ENCODE measurements at regions not wholly inside any gene's neighbourhood (a gene's known extent, or its start where the extent isn't known, plus 50 kb on each side); places are given as distances from the start of the nearest gene placed in this dataset.
"Not testable (repeated sequence)": the region's sequence is repeated elsewhere in the genome, so short reads cannot be mapped to it uniquely, and the experiment has no call there.

GRCh38 chr4:31146366-31146765 is 426.2 kb downstream of the PCDH7 start:
- intact Hi-C loops (cut with DNase I), result no loop called here
- no peak for DNase-seq

DNA sequence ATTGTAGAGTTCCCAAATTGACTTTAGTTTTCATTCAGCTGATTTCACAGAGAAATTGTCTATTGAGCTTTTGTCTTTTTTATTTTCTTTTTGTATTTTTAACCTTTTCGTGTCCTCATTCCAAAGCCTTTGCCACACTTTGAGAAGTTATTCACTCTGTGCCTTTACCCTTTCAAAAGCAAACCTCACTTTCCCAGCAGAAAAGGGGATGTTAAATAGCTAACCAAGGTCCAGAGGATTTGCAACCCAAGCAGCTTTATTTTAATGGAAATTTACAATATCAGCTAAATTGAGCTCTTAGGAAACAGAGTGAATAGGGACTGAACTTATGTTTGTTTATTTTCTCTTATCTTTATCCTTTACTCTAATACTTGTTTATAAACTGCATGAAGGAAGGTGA is 428.8 kb downstream of the PCDH7 start:
- intact Hi-C loops (cut with DNase I), result no loop called here
- no peak for DNase-seq

- intact Hi-C loops (cut with DNase I), result no loop called here
- DNase-seq, result no peak
Observed at GRCh38 chr4:31156221-31156620, 436.1 kb downstream of the PCDH7 start.

- no peak for DNase-seq
- intact Hi-C loops (cut with DNase I), result no loop called here
Observed at GRCh38 chr4:31160146-31160545, 440.0 kb downstream of the PCDH7 start.

- DNase-seq, result no peak
- intact Hi-C loops (cut with DNase I), result no loop called here
Observed at GRCh38 chr4:31169846-31170245, 449.7 kb downstream of the PCDH7 start.

- intact Hi-C loops (cut with DNase I), result no loop called here
Observed at GRCh38 chr4:31171362-31171761, 451.2 kb downstream of the PCDH7 start.

GRCh38 chr4:31175242-31175910 is 455.2 kb downstream of the PCDH7 start:
- intact Hi-C loops (cut with DNase I), result no loop called here
- no peak for DNase-seq

More at GRCh38 chr4:31171362-31171761, 451.2 kb downstream of the PCDH7 start:
- no peak for DNase-seq

DNA sequence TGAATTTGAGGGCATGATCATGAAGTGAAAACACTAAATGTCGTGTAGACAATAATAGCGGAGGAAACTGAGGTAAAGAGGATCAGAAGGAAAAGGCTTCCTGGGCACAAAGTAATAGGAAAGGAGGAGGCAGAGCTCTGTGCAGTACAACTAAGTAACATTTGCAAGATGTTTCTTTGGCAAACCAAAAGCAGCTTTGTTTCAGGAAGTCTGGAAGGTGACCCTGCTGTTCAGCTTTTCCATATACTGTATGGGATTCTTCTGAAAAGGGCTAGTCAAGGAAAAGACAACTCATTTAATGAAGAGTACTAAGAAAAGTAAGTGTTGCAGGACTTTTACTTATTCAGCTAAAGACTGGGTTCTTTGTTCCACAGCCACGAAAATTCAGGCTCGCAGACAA is 463.1 kb downstream of the PCDH7 start:
- intact Hi-C loops (cut with DNase I), result no loop called here
- no peak for DNase-seq

DNA sequence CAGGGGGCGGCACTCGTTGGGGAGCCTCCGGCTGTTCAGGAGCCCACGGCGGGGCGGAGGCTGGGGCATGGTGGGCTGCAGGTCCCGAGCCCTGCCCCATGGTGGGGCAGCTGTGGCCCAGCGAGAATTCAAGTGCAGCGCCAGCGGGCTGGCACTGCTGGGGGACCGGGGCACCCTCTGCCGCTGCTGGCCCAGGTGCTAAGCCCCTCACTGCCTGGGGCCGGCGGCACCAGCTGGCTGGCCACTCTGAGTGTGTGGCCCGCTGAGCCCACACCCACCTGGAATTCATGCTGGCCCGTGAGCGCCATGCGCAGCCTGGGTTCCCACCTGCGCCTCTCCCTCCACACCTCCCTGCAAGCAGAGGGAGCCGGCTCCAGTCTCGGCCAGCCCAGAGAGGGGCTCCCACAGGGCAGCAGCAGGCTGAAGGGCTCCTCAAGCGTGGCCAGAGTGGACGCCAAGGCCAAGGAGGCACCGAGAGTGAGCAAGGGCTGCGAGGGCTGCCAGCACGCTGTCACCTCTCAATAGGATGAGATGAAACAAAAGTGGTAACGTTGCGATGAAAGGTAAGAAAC is 464.9 kb downstream of the PCDH7 start:
- no peak for DNase-seq
- intact Hi-C loops (cut with DNase I), result no loop called here

DNA sequence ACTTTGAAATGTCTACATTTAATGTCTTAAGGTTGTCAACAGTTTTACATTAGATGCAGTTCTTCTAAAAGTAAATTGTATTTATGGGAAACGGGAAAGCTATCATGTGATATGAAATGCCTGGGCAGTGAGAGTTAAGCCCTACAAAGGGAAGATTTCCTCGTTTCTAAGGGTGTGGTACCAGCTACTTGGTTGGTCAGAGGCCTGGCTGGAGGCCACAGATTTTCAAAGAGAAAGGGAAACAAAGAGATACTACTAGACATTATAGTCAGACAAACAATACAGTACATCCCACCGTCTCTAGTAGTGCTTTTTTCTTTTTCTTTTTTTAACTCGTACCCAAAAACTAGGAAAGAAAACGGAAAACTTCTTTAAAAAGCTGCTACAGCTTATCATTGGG is 467.8 kb downstream of the PCDH7 start:
- no peak for DNase-seq
- intact Hi-C loops (cut with DNase I), result no loop called here

- intact Hi-C loops (cut with DNase I), result no loop called here
- DNase-seq, result no peak
Observed at GRCh38 chr4:31189938-31190337, 469.8 kb downstream of the PCDH7 start.

GRCh38 chr4:31190671-31191070 is 470.5 kb downstream of the PCDH7 start:
- DNase-seq, result no peak
- intact Hi-C loops (cut with DNase I), result no loop called here

DNA sequence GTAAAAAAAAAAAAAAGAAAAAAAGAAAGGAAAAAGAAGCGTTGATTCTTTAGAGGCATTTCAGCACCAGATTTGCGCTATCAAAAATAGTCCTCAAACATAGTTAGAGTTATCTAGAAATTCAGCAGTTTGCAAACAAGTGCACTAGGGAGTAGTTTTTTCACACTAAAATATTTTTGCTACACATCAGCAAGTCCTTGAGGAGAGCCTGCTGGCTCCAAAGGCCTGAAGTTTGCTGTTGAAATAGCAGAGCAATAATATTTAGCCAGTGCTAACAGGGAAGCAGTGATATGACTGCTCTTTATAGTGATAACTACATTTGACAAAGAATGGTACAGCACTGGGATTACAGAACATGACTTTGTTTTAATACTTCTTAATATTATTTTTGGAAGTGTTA is 472.2 kb downstream of the PCDH7 start:
- intact Hi-C loops (cut with DNase I), result no loop called here

DNA sequence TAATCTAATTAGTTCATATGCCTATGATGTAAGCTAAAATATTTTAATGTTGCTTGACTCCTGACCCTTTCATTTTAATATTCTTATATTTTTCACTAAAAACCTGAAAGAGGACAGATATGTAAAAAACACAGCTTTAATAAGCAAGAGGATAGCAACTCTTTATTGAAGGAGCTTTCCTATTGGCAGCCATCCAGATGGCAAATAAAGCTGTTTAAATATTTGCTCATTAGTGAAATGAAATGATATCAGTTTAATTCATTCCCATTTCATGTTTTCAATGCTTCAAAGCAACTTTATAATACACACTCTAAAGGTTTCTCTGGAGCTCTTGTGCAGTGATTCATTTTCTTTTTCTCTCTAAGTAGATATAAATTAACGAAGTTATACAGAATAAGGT is 473.4 kb downstream of the PCDH7 start:
- no peak for DNase-seq
- intact Hi-C loops (cut with DNase I), result no loop called here

More for the DNA sequence above, 472.2 kb downstream of the PCDH7 start:
- DNase-seq, result no peak

GRCh38 chr4:31194823-31195222 is 474.7 kb downstream of the PCDH7 start:
- intact Hi-C loops (cut with DNase I), result no loop called here
- no peak for DNase-seq

GRCh38 chr4:31199644-31200043 is 479.5 kb downstream of the PCDH7 start:
- intact Hi-C loops (cut with DNase I), result no loop called here
- no peak for DNase-seq

GRCh38 chr4:31202054-31202453 is 481.9 kb downstream of the PCDH7 start:
- intact Hi-C loops (cut with DNase I); DNase-seq: not testable (repeated sequence)

DNA sequence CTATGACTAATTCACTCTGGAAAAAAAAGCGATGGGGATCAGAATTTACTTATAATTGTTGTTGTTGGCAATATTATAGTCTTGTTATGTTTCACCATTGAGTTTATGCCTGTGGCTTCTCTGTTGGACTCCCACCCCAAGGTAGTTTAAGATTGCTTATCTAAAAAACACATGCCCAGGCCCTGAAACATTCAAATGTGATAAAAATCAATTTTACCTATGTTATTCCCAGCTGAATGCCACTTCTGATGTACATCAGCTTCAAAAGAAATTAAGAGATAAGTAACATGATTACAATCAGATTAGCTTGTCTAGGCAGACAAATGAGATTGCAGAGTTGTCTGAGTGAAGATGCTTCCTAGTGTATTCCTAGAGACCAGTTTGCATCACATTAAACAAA is 484.7 kb downstream of the PCDH7 start:
- DNase-seq, result no peak
- intact Hi-C loops (cut with DNase I), result no loop called here

- no peak for DNase-seq
- intact Hi-C loops (cut with DNase I), result no loop called here
Observed at GRCh38 chr4:31220921-31221320, 500.8 kb downstream of the PCDH7 start.

DNA sequence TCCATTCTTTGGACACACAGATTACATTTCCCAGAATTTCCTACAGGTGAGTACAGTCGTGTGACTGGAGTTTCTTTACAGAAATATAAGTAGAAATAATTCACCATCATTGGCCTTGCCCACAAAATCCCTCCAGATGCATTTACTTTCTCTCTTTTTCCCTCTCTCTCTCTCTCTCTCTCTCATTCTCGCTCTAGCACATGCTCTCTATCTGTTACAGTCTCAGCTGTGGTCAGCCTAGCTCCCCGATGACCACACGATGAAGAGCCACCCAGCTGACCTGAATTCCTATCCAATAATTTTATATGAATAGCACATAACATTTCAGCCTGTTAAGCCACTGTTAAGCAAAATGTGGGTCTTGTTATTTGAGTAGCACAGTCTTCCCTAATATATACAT is 507.9 kb downstream of the PCDH7 start:
- intact Hi-C loops (cut with DNase I), result no loop called here
- DNase-seq, result no peak

GRCh38 chr4:31230594-31230993 is 510.4 kb downstream of the PCDH7 start:
- no peak for DNase-seq
- intact Hi-C loops (cut with DNase I), result no loop called here

DNA sequence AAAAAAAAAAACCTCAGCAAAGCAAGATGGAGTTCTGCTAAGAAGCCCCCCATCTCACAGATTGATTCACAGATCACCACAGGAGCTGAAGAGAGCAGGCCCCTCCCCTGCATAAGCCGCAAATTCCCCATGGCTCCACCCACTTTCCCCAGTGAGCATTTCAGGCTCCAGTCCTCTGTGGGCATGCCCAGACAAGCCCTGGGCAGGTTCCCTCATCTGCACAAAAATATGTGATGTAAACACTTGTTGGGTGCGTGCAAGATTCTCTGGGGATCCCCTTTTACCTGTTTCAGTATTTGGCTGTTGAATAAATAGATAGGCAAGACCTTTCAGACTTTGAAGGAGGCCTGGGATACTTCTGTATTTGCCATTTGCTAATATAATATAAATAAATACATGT is 514.3 kb downstream of the PCDH7 start:
- intact Hi-C loops (cut with DNase I), result no loop called here

GRCh38 chr4:31234901-31235300 is 514.7 kb downstream of the PCDH7 start:
- DNase-seq, result no peak
- intact Hi-C loops (cut with DNase I), result no loop called here

More for the DNA sequence above, 514.3 kb downstream of the PCDH7 start:
- DNase-seq, result no peak
